HG02870 (cell line): ENCODE measurements at regions not wholly inside any gene's neighbourhood (a gene's known extent, or its start where the extent isn't known, plus 50 kb on each side); places are given as distances from the start of the nearest gene placed in this dataset.

Experiments
- ATAC-seq: cut with Tn5 transposase; IDR thresholded peaks from one replicate; pipeline ENCODE4 v1.9.1; 2021; ENCODE audit warnings: mild to moderate bottlenecking, moderate library complexity; ENCODE audit not compliant: unreplicated experiment

DNA sequence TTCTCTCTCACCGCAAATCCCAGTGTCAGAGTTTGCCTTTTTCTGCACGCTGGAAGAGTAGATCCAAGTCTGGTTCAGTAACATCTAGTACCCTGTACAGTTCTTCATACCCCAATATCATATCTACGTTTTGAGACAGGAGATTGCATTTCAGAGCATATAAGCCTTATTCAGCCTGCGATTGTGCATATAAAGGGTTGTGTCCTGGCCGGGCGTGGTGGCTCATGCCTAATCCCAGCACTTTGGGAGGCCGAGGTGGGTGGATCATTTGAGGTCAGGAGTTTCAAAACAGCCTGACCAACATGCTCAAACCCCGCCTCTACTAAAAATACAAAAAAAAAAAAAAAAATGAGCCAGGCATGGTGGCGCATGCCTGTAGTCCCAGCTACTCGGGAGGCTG lies 104.9 kb downstream of the MTNR1B start:
- ATAC-seq = no peak

DNA sequence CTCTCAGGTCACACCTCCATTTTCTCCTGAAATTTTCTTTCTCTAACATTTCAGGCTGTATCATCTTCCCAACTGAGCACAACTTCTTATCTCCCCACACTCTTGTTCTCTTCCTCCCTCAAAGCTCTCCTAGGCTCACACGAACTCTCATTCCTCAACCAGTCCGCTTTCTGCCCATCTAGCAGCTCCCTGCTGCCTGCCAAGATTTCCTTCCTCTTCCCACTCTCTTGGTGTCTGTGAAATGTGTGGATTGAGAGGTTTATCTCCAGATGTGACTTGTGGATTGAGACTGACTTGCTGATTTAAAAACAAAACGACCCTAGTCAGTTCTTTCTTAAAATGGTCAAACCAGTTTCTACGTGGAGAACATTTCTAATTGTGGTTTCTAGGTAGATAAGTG lies 106.3 kb downstream of the MTNR1B start:
- no peak for ATAC-seq

DNA sequence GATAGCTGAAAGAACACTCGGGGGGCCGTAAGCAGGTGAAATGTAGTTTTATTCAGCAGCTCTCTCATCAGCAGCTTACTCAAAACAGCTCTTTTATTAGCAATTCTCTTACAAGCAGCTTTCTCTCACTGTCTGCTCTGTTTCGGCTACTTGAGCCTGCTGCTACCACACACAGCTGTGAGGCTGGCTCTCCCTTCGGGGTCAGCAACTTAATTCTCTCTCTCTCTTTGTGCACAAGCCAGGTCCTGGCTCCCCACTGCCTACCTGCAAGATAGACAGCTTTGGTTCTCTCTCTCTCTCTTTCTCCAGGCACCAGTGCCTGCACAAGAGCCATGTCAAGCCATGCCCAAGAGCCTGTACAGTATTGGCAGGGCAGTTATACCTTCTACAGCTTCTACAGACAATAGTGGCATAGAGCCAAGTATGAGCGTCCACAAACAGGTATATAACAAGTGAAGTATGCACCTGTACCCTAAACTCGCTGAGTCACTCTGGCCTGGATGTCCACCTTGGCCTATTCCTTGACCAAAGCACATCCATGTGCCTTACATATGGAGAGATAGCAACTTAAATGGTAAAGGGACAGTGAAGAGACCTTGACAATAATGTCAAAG lies 110.8 kb downstream of the MTNR1B start:
- ATAC-seq = no peak

- no peak for ATAC-seq
These were observed 112.2 kb downstream of the MTNR1B start for GRCh38 chr11:93081694-93082093.

GRCh38 chr11:93082900-93083299 lies 113.4 kb downstream of the MTNR1B start:
- no peak for ATAC-seq

DNA sequence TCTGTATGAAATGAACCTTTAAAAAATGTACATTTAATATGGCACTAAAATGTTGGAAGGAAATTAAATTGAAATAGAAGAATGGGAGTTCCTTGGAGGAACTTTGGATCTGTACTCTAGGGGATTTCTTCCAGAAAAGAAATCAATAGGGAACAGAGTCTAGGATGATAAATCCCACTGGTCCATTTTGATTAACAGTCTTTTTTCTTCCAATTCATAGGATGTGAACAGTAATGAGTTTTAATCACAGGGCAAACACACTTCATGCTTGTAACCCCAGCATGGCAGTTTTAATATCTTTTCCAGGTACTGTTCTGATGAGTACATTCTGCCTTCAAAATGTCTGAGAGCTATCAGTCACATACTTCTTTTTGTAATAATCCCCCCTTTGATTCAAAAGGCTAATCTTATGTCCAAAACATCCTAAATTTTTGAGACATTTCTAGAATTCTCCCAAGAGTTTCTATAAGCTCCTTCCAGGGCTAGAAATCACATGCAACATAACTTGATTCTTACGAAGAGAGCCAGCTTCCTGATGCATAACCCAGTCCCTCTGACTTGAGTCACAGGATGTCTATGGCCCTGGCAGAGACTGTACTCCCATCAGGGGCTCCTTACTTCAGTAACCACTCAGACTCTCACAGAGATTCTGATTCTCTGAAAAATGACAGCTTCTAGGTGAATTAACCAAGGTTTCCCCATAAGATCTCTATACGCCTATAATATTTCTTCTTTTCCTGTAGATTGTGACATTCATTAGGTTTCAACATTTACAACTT lies 112.9 kb downstream of the SLC36A4 start:
- ATAC-seq = no peak

DNA sequence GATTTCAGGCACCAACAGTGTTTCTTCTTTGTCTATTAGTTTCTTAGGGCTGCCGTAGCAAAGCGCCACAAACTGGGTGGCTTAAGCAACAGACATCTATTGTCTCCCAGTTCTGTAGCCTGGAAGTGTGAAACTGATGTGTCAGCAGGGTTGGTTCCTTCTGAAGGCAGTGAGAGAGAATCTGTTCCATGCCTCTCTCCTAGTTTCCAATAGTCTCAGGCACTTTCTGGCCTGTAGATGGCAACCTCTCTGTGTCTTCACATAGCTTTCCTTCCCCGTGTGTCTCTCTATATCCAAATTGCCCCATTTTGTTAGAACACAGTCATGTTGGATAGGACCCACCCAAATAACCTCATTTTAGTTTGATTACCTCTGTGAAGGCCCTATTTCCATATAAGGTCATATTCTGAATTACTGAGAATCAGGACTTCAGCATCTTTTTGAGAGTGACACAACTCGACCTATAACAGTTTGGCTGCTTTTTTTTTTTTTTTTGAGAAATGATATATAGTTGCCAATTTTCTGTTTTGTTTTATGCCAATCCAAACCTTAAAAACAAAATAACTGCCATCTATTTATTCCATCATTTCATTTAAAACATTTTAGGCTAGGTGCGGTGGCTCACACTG lies 108.2 kb downstream of the SLC36A4 start:
- no peak for ATAC-seq
